PFSK-1 (cell line): ENCODE measurements at regions not wholly inside any gene's neighbourhood (a gene's known extent, or its start where the extent isn't known, plus 50 kb on each side); places are given as distances from the start of the nearest gene placed in this dataset.

Experiments
- POLR2AphosphoS5 ChIP-seq: IDR thresholded peaks from 2 replicates; pipeline ENCODE4 v1.6.1; 2012; ENCODE audit warnings: low read depth, mild to moderate bottlenecking, control low read depth, low read length, moderate library complexity
- REST ChIP-seq, 2 experiments: IDR thresholded peaks; 2 replicates each; pipeline versions ENCODE4 v1.6.1 to v1.8.0; 2011 to 2012; ENCODE audit warnings: low read depth in 2 of 2, low read length in 2 of 2, control low read depth in 1 of 2, inconsistent platforms in 1 of 2, mild to moderate bottlenecking in 1 of 2, moderate library complexity in 1 of 2; ENCODE audit not compliant: insufficient read depth in 1 of 2
- SIN3A ChIP-seq: IDR thresholded peaks from 2 replicates; pipeline ENCODE4 v1.6.1; 2012; ENCODE audit warnings: mild to moderate bottlenecking, low read length, moderate library complexity, borderline replicate concordance; ENCODE audit not compliant: insufficient read depth

GRCh38 chr11:81477277-81477676 lies 1256.4 kb downstream of the FAM181B start:
- TF ChIP-seq REST (IDR thresholded peaks at IDR 0.05; ENCODE audit: insufficient read depth in 1 of 2, low read depth in 2 of 2, low read length in 2 of 2) (no peak), POLR2AphosphoS5 (no peak), SIN3A (no peak)
